Retinal pigment epithelial cell (primary cell): ENCODE measurements at regions not wholly inside any gene's neighbourhood (a gene's known extent, or its start where the extent isn't known, plus 50 kb on each side); places are given as distances from the start of the nearest gene placed in this dataset.

Experiments used
- DNase-seq: peaks from one replicate; pipeline ENCODE4 v3.0.0-alpha.2; 2010; ENCODE audit warnings: low read depth
- H3K4me3 ChIP-seq: 2 replicates; pipeline ENCODE4 v1.5.1; 2011; ENCODE audit warnings: mild to moderate bottlenecking, low read length, control low read depth, moderate library complexity
- CTCF ChIP-seq: conservative IDR thresholded peaks from 2 replicates; pipeline ENCODE4 v1.5.1; 2011; ENCODE audit warnings: low read depth, low read length, control low read depth, inconsistent platforms

- DNase-seq, result no peak
- no peak overlapping the region for H3K4me3 ChIP-seq
- no peak for TF ChIP-seq CTCF
Measured at GRCh38 chr6:97870273-97870672, 587.3 kb upstream of the MMS22L start.

- H3K4me3 ChIP-seq, result no peak overlapping the region
- TF ChIP-seq CTCF, result no peak
- DNase-seq, result no peak
Measured at GRCh38 chr6:97876711-97877110, 593.7 kb upstream of the MMS22L start.

GRCh38 chr6:97882755-97883154 is 599.7 kb upstream of the MMS22L start:
- H3K4me3 ChIP-seq, result no peak overlapping the region
- no peak for DNase-seq
- TF ChIP-seq CTCF, result no peak

- DNase-seq, result no peak
- no peak overlapping the region for H3K4me3 ChIP-seq
- no peak for TF ChIP-seq CTCF
Measured at GRCh38 chr6:97885325-97885724, 602.3 kb upstream of the MMS22L start.

GRCh38 chr6:97885828-97886227 is 602.8 kb upstream of the MMS22L start:
- TF ChIP-seq CTCF, result no peak
- DNase-seq, result no peak
- no peak overlapping the region for H3K4me3 ChIP-seq

GRCh38 chr6:97901531-97901930 is 618.5 kb upstream of the MMS22L start:
- no peak for DNase-seq
- TF ChIP-seq CTCF, result no peak
- H3K4me3 ChIP-seq, result no peak overlapping the region

- TF ChIP-seq CTCF, result no peak
- no peak for DNase-seq
- no peak overlapping the region for H3K4me3 ChIP-seq
Measured at GRCh38 chr6:97909380-97909779, 626.4 kb upstream of the MMS22L start.
